Endodermal cell (in vitro differentiated cells): ENCODE measurements at regions not wholly inside any gene's neighbourhood (a gene's known extent, or its start where the extent isn't known, plus 50 kb on each side); places are given as distances from the start of the nearest gene placed in this dataset.

Experiments used
- DNase-seq: peaks from one replicate; pipeline ENCODE4 v3.0.0-alpha.2; 2017
- H3K27ac ChIP-seq: 2 replicates; pipeline ENCODE4 v1.5.1; 2013; ENCODE audit warnings: mild to moderate bottlenecking, low read depth, low read length, moderate library complexity
- H3K27me3 ChIP-seq: 2 replicates; pipeline ENCODE4 v1.6.1; 2013; ENCODE audit warnings: mild to moderate bottlenecking, low read length, moderate library complexity; ENCODE audit not compliant: insufficient read depth, control insufficient read depth, poor library complexity, severe bottlenecking
- H3K36me3 ChIP-seq: 2 replicates; pipeline ENCODE4 v1.7.0; 2013; ENCODE audit warnings: mild to moderate bottlenecking, low read length, moderate library complexity; ENCODE audit not compliant: control insufficient read depth, insufficient read depth
- H3K4me1 ChIP-seq: one replicate; pipeline ENCODE4 v1.7.0; 2013; ENCODE audit warnings: low read length; ENCODE audit not compliant: control insufficient read depth, insufficient read depth
- H3K4me3 ChIP-seq: 2 replicates; pipeline ENCODE4 v1.5.1; 2013; ENCODE audit warnings: mild to moderate bottlenecking, low read length, moderate library complexity
- H3K9ac ChIP-seq: 2 replicates; pipeline ENCODE4 v1.6.1; 2013; ENCODE audit warnings: mild to moderate bottlenecking, low read length, moderate library complexity; ENCODE audit not compliant: poor library complexity, severe bottlenecking; ENCODE audit errors: extremely low read depth
- H3K9me3 ChIP-seq: 2 replicates; pipeline ENCODE4 v1.6.1; 2013; ENCODE audit warnings: mild to moderate bottlenecking, low read length, moderate library complexity; ENCODE audit not compliant: control insufficient read depth
- H3K27ac Mint-ChIP-seq: 2 replicates; pipeline ENCODE4 v1.8.0; 2020; ENCODE audit warnings: mixed read lengths
- H3K27me3 Mint-ChIP-seq: 2 replicates; pipeline ENCODE4 v1.8.0; 2021; ENCODE audit warnings: mild to moderate bottlenecking, mixed read lengths; ENCODE audit not compliant: insufficient read depth
- H3K36me3 Mint-ChIP-seq: 2 replicates; pipeline ENCODE4 v1.8.0; 2020; ENCODE audit warnings: low read depth, mixed read lengths
- H3K4me1 Mint-ChIP-seq: 2 replicates; pipeline ENCODE4 v1.8.0; 2020; ENCODE audit warnings: mixed read lengths
- H3K4me3 Mint-ChIP-seq: 2 replicates; pipeline ENCODE4 v1.8.0; 2020; ENCODE audit warnings: mild to moderate bottlenecking, moderate library complexity, mixed read lengths
- H3K9me3 Mint-ChIP-seq: 2 replicates; pipeline ENCODE4 v1.8.0; 2020; ENCODE audit warnings: mild to moderate bottlenecking, mixed read lengths
- CTCF ChIP-seq: fragments of 200-600 bp; sonication (generic); conservative IDR thresholded peaks from 2 replicates; pipeline ENCODE4 v1.5.0; 2021; ENCODE audit warnings: antibody characterized with exemption, mild to moderate bottlenecking
- WGBS, 2 experiments: methylation state at CpG; one replicate each; pipeline versions ENCODE4 v1.1.5 to v1.1.7; 2013; ENCODE audit warnings: missing lambda C conversion rate in 2 of 2, mixed read lengths in 1 of 2; ENCODE audit not compliant: insufficient coverage in 1 of 2, insufficient read length in 1 of 2; 5-methylcytosine and 5-hydroxymethylcytosine counted together

GRCh38 chr18:78528411-78529258 lies 451.0 kb upstream of the SALL3 start:
- no peaks in the 10 kb centered on the region for H3K27me3 ChIP-seq
- Mint-ChIP-seq H3K27ac (no peak overlapping the region), H3K4me1 (no peaks in the 10 kb centered on the region), H3K36me3 (no peaks in the 10 kb centered on the region), H3K27me3 (no peaks in the 10 kb centered on the region), H3K9me3 (no peaks in the 10 kb centered on the region), H3K4me3 (no peak overlapping the region)
- peak overlapping the region; percentile 5 for H3K27ac ChIP-seq
- WGBS, 2 experiments, result 78 to 84% methylated on average over 15 to 17 of the region's 17 CpGs
- no peaks in the 10 kb centered on the region for H3K9me3 ChIP-seq
- no peaks in the 10 kb centered on the region for H3K36me3 ChIP-seq
- H3K4me1 ChIP-seq, result no peaks in the 10 kb centered on the region
- H3K9ac ChIP-seq, result no peak overlapping the region
- DNase-seq, result no peak
- no peak overlapping the region for H3K4me3 ChIP-seq
- TF ChIP-seq CTCF, result no peak

- no peak overlapping the region for H3K27ac Mint-ChIP-seq
- H3K36me3 Mint-ChIP-seq, result no peaks in the 10 kb centered on the region
- H3K4me1 Mint-ChIP-seq, result no peaks in the 10 kb centered on the region
- Histone ChIP-seq H3K36me3 (no peaks in the 10 kb centered on the region), H3K9ac (no peak overlapping the region), H3K4me1 (no peaks in the 10 kb centered on the region), H3K9me3 (no peaks in the 10 kb centered on the region), H3K27ac (no peak overlapping the region), H3K27me3 (no peaks in the 10 kb centered on the region), H3K4me3 (no peak overlapping the region)
- no peak overlapping the region for H3K4me3 Mint-ChIP-seq
- no peak for DNase-seq
- WGBS, 2 experiments, result 93 to 96% methylated on average over 11 of the region's 11 CpGs
- no peaks in the 10 kb centered on the region for H3K9me3 Mint-ChIP-seq
- no peak for TF ChIP-seq CTCF
- H3K27me3 Mint-ChIP-seq, result no peaks in the 10 kb centered on the region
These were observed 448.0 kb upstream of the SALL3 start for GRCh38 chr18:78531637-78532036.

GRCh38 chr18:78538669-78539440 lies 440.8 kb upstream of the SALL3 start:
- Histone ChIP-seq H3K4me3 (no peak overlapping the region), H3K9ac (no peak overlapping the region), H3K36me3 (no peaks in the 10 kb centered on the region), H3K9me3 (no peaks in the 10 kb centered on the region), H3K27me3 (no peaks in the 10 kb centered on the region), H3K27ac (no peak overlapping the region), H3K4me1 (no peaks in the 10 kb centered on the region)
- Mint-ChIP-seq H3K4me3 (no peak overlapping the region), H3K27ac (no peak overlapping the region), H3K36me3 (no peaks in the 10 kb centered on the region), H3K27me3 (no peaks in the 10 kb centered on the region), H3K4me1 (no peaks in the 10 kb centered on the region), H3K9me3 (no peaks in the 10 kb centered on the region)
- no peak for TF ChIP-seq CTCF
- WGBS, 2 experiments, result 92 to 95% methylated on average over 10 to 20 of the region's 20 CpGs
- peak; percentile 28 for DNase-seq
